AG04449 (cell line): ENCODE measurements at regions not wholly inside any gene's neighbourhood (a gene's known extent, or its start where the extent isn't known, plus 50 kb on each side); places are given as distances from the start of the nearest gene placed in this dataset.
"Not testable (repeated sequence)": the region's sequence is repeated elsewhere in the genome, so short reads cannot be mapped to it uniquely, and the experiment has no call there.

Experiments used
- CTCF ChIA-PET: fragments of 350-600 bp; formaldehyde crosslinking; extraction: SDS; loops from one replicate; lab custom pipeline; 2021; ENCODE audit warnings: antibody characterized with exemption; lab: Yijun Ruan, JAX
- POLR2A ChIA-PET: fragments of 400-600, 350-600 bp; formaldehyde crosslinking; extraction: SDS; loops from one replicate; lab custom pipeline; 2020; ENCODE audit warnings: antibody characterized with exemption, inconsistent platforms; lab: Yijun Ruan, JAX
- DNase-seq: peaks from one replicate; pipeline ENCODE4 v3.0.0-alpha.2; 2010; ENCODE audit warnings: low read depth, low spot score
- H3K4me3 ChIP-seq: 2 replicates; pipeline ENCODE4 v1.5.1; 2011; ENCODE audit warnings: low read depth, mild to moderate bottlenecking, control low read depth, low read length
- CTCF ChIP-seq: IDR thresholded peaks from one replicate; pipeline ENCODE4 v1.5.1; 2011; ENCODE audit warnings: mild to moderate bottlenecking, moderate library complexity, low read length, control low read depth, inconsistent platforms; ENCODE audit not compliant: insufficient read depth; ENCODE audit errors: missing control alignments

DNA sequence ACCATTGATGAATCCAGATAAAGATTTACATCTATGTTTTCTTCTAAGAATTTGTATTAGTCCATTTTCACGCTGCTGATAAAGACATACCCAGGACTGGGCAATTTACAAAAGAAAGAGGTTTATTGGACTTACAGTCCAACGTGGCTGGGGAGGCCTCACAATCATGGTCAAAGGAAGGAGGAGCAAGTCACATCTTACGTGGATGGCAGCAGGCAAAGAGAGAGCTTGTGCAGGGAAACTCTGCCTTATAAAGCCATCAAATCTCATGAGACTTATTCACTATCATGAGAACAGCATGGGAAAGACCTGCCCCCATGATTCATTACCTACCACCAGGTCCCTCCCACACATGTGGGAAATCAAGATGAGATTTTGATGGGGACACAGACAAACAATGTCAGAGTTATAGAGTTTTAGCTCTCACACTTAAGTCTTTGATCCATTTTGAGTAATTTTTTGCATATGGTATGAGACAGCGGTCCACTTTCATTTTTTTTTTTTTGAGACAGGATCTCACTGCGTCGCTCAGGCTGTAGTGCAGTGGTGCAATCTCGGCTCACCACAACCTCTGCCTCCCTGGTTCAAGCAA, 53.5 kb upstream of the JADE2 start:
- H3K4me3 ChIP-seq, POLR2A ChIA-PET, DNase-seq: not testable (repeated sequence)
- CTCF ChIA-PET: interaction anchor here (1.6 kb wide), 1 partner anchor 35 kb away, joined by 3 read pairs; no protein-coding TSS in a partner anchor

GRCh38 chr5:134468921-134469400, 56.5 kb upstream of the JADE2 start:
- CTCF ChIA-PET: interaction anchor here (1.1 to 3.1 kb wide), 2 partner anchors 9 to 24 kb away, joined by 3 to 9 read pairs; no protein-coding TSS in a partner anchor
- no peak for DNase-seq
- TF ChIP-seq CTCF: no peak
- POLR2A ChIA-PET: no interaction called here
- no peak overlapping the region for H3K4me3 ChIP-seq

DNA sequence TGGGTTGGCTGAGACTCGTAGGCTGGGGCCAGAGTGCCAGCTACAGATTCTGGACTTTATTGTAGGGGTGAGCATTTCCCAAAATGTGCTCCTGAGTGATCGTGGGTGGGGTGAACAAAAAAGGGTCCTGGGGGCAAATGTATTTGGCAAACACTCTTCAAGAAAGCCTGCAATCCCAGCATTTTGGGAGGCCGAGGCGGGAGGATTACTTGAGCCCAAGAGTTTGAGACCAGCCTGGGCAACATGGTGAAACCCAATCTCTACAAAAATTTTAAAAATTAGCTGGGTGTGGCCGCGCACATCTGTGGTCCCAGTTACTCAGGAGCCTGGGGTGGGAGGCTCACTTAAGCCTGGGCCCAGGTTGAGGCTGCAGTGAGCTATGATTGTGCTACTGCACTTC, 55.5 kb upstream of the CDKN2AIPNL start:
- POLR2A ChIA-PET: interaction anchor here (1.0 to 2.0 kb wide), 3 partner anchors 29 to 56 kb away, joined by 3 to 10 read pairs (median 4); partner anchors contain the start of gene CDKN2AIPNL
- no peak overlapping the region for H3K4me3 ChIP-seq
- no peak for TF ChIP-seq CTCF

GRCh38 chr5:134466241-134467069, 54.8 kb upstream of the CDKN2AIPNL start:
- no peak for TF ChIP-seq CTCF
- H3K4me3 ChIP-seq: peak overlapping the region; percentile 51
- DNase-seq: no peak
- ChIA-PET CTCF (interaction anchor here (1.0 to 3.1 kb wide), 8 partner anchors 9 to 121 kb away, joined by 3 to 9 read pairs (median 4); no protein-coding TSS in a partner anchor), POLR2A (interaction anchor here (1.0 to 2.0 kb wide), 5 partner anchors 28 to 61 kb away, joined by 3 to 10 read pairs (median 4); partner anchors contain the start of gene CDKN2AIPNL)

More for the DNA sequence above, 55.5 kb upstream of the CDKN2AIPNL start:
- CTCF ChIA-PET: interaction anchor here (1.0 to 3.1 kb wide), 7 partner anchors 10 to 120 kb away, joined by 3 to 9 read pairs (median 5); no protein-coding TSS in a partner anchor
- DNase-seq: no peak

- CTCF ChIA-PET: interaction anchor here (1.1 to 3.1 kb wide), 6 partner anchors 8 to 121 kb away, joined by 3 to 9 read pairs (median 4); no protein-coding TSS in a partner anchor
- POLR2A ChIA-PET: interaction anchor here (1.0 to 2.0 kb wide), 4 partner anchors 30 to 61 kb away, joined by 4 to 10 read pairs (median 5); partner anchors contain the start of gene CDKN2AIPNL
- TF ChIP-seq CTCF: no peak
- peak; percentile 36 for DNase-seq
- peak overlapping the region; percentile 51 for H3K4me3 ChIP-seq
Observed at GRCh38 chr5:134465816-134466240, 54.1 kb upstream of the CDKN2AIPNL start.
